ENCODE measurements at regions not wholly inside any gene's neighbourhood (a gene's known extent, or its start where the extent isn't known, plus 50 kb on each side); places are given as distances from the start of the nearest gene placed in this dataset.

GRCh38 chr7:67866054-67866453 lies 869.4 kb downstream of the TYW1 start:
- no peaks in the 10 kb centered on the region for H3K36me3 Mint-ChIP-seq (ENCODE audit: insufficient read depth)
- H3K27ac Mint-ChIP-seq, result no peak overlapping the region
- no peak overlapping the region for H3K4me3 Mint-ChIP-seq
- DNase-seq (no peak), ATAC-seq (replicated peaks) (no peak)
- H3K27me3 Mint-ChIP-seq, result no peaks in the 10 kb centered on the region
- H3K9me3 Mint-ChIP-seq, result peaks cover 13 to 22% of the 10 kb centered on the region in 2 donors
- H3K4me1 Mint-ChIP-seq (ENCODE audit: low read depth in 2 of 2), result no peaks in the 10 kb centered on the region

GRCh38 chr7:67866812-67867211 lies 870.2 kb downstream of the TYW1 start:
- Mint-ChIP-seq H3K4me1 (ENCODE audit: low read depth in 2 of 2) (no peaks in the 10 kb centered on the region), H3K27me3 (no peaks in the 10 kb centered on the region), H3K4me3 (no peak overlapping the region), H3K36me3 (ENCODE audit: insufficient read depth) (no peaks in the 10 kb centered on the region), H3K27ac (no peak overlapping the region), H3K9me3 (peaks cover 11 to 17% of the 10 kb centered on the region in 2 donors)
- DNase-seq (no peak), ATAC-seq (replicated peaks) (no peak)

GRCh38 chr7:67870396-67870795 lies 873.8 kb downstream of the TYW1 start:
- Mint-ChIP-seq H3K36me3 (ENCODE audit: insufficient read depth) (no peaks in the 10 kb centered on the region), H3K27me3 (no peaks in the 10 kb centered on the region), H3K9me3 (peaks cover 8 to 10% of the 10 kb centered on the region in 2 donors), H3K4me3 (no peak overlapping the region), H3K27ac (no peak overlapping the region), H3K4me1 (ENCODE audit: low read depth in 2 of 2) (no peaks in the 10 kb centered on the region)
- DNase-seq (no peak), ATAC-seq (replicated peaks) (no peak)

GRCh38 chr7:67875558-67875957 lies 878.9 kb downstream of the TYW1 start:
- H3K36me3 Mint-ChIP-seq (ENCODE audit: insufficient read depth), result no peaks in the 10 kb centered on the region
- H3K4me1 Mint-ChIP-seq (ENCODE audit: low read depth in 2 of 2), result no peaks in the 10 kb centered on the region
- no peaks in the 10 kb centered on the region for H3K27me3 Mint-ChIP-seq
- H3K9me3 Mint-ChIP-seq, result peaks cover 7 to 15% of the 10 kb centered on the region in 2 donors
- ATAC-seq (replicated peaks), result no peak
- H3K27ac Mint-ChIP-seq, result no peak overlapping the region
- H3K4me3 Mint-ChIP-seq, result no peak overlapping the region
- no peak for DNase-seq

- Mint-ChIP-seq H3K4me3 (no peak overlapping the region), H3K27me3 (no peaks in the 10 kb centered on the region), H3K36me3 (ENCODE audit: insufficient read depth) (no peaks in the 10 kb centered on the region), H3K27ac (no peak overlapping the region), H3K4me1 (ENCODE audit: low read depth in 2 of 2) (no peaks in the 10 kb centered on the region), H3K9me3 (peaks cover 10 to 17% of the 10 kb centered on the region in 2 donors)
- DNase-seq (no peak), ATAC-seq (replicated peaks) (no peak)
Observed at GRCh38 chr7:67878808-67879207, 882.2 kb downstream of the TYW1 start.

- no peak overlapping the region for H3K4me3 Mint-ChIP-seq
- DNase-seq, result no peak
- no peak overlapping the region for H3K27ac Mint-ChIP-seq
- ATAC-seq (replicated peaks), result no peak
- no peaks in the 10 kb centered on the region for H3K4me1 Mint-ChIP-seq (ENCODE audit: low read depth in 2 of 2)
- H3K9me3 Mint-ChIP-seq, result peaks cover 9 to 12% of the 10 kb centered on the region in 2 donors
- peaks cover 3% of the 10 kb centered on the region for H3K36me3 Mint-ChIP-seq (ENCODE audit: insufficient read depth)
- H3K27me3 Mint-ChIP-seq, result no peaks in the 10 kb centered on the region
Observed at GRCh38 chr7:67882843-67883242, 886.2 kb downstream of the TYW1 start.

GRCh38 chr7:67890316-67890715 lies 893.7 kb downstream of the TYW1 start:
- ATAC-seq (replicated peaks) (no peak), DNase-seq (no peak)
- H3K27ac Mint-ChIP-seq, result no peak overlapping the region
- peaks cover 6% of the 10 kb centered on the region for H3K36me3 Mint-ChIP-seq (ENCODE audit: insufficient read depth)
- no peaks in the 10 kb centered on the region for H3K4me1 Mint-ChIP-seq (ENCODE audit: low read depth in 2 of 2)
- no peaks in the 10 kb centered on the region for H3K27me3 Mint-ChIP-seq
- H3K4me3 Mint-ChIP-seq, result no peak overlapping the region
- H3K9me3 Mint-ChIP-seq, result peaks cover 0 to 2% of the 10 kb centered on the region in 2 donors

- H3K27ac Mint-ChIP-seq, result no peak overlapping the region
Observed at GRCh38 chr7:67894746-67895145, 898.1 kb downstream of the TYW1 start.

GRCh38 chr7:67896721-67897120 lies 900.1 kb downstream of the TYW1 start:
- no peak for ATAC-seq (replicated peaks)

More at GRCh38 chr7:67894746-67895145, 898.1 kb downstream of the TYW1 start:
- Mint-ChIP-seq H3K4me3 (no peak overlapping the region), H3K36me3 (ENCODE audit: insufficient read depth) (peaks cover 5% of the 10 kb centered on the region), H3K27me3 (no peaks in the 10 kb centered on the region), H3K9me3 (peaks cover 5 to 23% of the 10 kb centered on the region in 2 donors), H3K4me1 (ENCODE audit: low read depth in 2 of 2) (no peaks in the 10 kb centered on the region)
- no peak for DNase-seq
- ATAC-seq (replicated peaks), result no peak

GRCh38 chr7:67900456-67900855 lies 903.8 kb downstream of the TYW1 start:
- ATAC-seq (replicated peaks) (no peak), DNase-seq (no peak)
- Mint-ChIP-seq H3K27ac (no peak overlapping the region), H3K9me3 (peaks cover 12 to 31% of the 10 kb centered on the region in 2 donors), H3K4me3 (no peak overlapping the region), H3K4me1 (ENCODE audit: low read depth in 2 of 2) (no peaks in the 10 kb centered on the region), H3K36me3 (ENCODE audit: insufficient read depth) (peaks cover 3% of the 10 kb centered on the region), H3K27me3 (no peaks in the 10 kb centered on the region)

More at GRCh38 chr7:67896721-67897120, 900.1 kb downstream of the TYW1 start:
- Mint-ChIP-seq H3K4me3 (no peak overlapping the region), H3K27ac (no peak overlapping the region), H3K36me3 (ENCODE audit: insufficient read depth) (peaks cover 5% of the 10 kb centered on the region), H3K27me3 (no peaks in the 10 kb centered on the region), H3K4me1 (ENCODE audit: low read depth in 2 of 2) (no peaks in the 10 kb centered on the region), H3K9me3 (peaks cover 5 to 31% of the 10 kb centered on the region in 2 donors)
- DNase-seq, result no peak

- ATAC-seq (replicated peaks) (no peak), DNase-seq (no peak)
- Mint-ChIP-seq H3K4me3 (no peak overlapping the region), H3K27me3 (no peaks in the 10 kb centered on the region), H3K27ac (no peak overlapping the region), H3K4me1 (ENCODE audit: low read depth in 2 of 2) (no peaks in the 10 kb centered on the region), H3K36me3 (ENCODE audit: insufficient read depth) (peaks cover under 1% of the 10 kb centered on the region), H3K9me3 (peaks cover 9 to 30% of the 10 kb centered on the region in 2 donors)
Observed at GRCh38 chr7:67901808-67902480, 905.3 kb downstream of the TYW1 start.

GRCh38 chr7:67907792-67908191 lies 911.2 kb downstream of the TYW1 start:
- no peaks in the 10 kb centered on the region for H3K36me3 Mint-ChIP-seq (ENCODE audit: insufficient read depth)
- no peaks in the 10 kb centered on the region for H3K4me1 Mint-ChIP-seq (ENCODE audit: low read depth in 2 of 2)
- H3K27ac Mint-ChIP-seq, result no peak overlapping the region
- no peak overlapping the region for H3K4me3 Mint-ChIP-seq
- peaks cover 15 to 18% of the 10 kb centered on the region in 2 donors for H3K9me3 Mint-ChIP-seq
- ATAC-seq (replicated peaks), result no peak
- H3K27me3 Mint-ChIP-seq, result no peaks in the 10 kb centered on the region
- DNase-seq, result no peak

- Mint-ChIP-seq H3K9me3 (peaks cover 14 to 23% of the 10 kb centered on the region in 2 donors), H3K4me1 (ENCODE audit: low read depth in 2 of 2) (no peaks in the 10 kb centered on the region), H3K27me3 (no peaks in the 10 kb centered on the region), H3K4me3 (no peak overlapping the region), H3K27ac (no peak overlapping the region), H3K36me3 (ENCODE audit: insufficient read depth) (no peaks in the 10 kb centered on the region)
- ATAC-seq (replicated peaks), result no peak
- no peak for DNase-seq
Observed at GRCh38 chr7:67912437-67912836, 915.8 kb downstream of the TYW1 start.

GRCh38 chr7:67913604-67914003 lies 917.0 kb downstream of the TYW1 start:
- H3K27me3 Mint-ChIP-seq, result no peaks in the 10 kb centered on the region
- no peak overlapping the region for H3K4me3 Mint-ChIP-seq
- DNase-seq (no peak), ATAC-seq (replicated peaks) (no peak)
- no peak overlapping the region for H3K27ac Mint-ChIP-seq
- H3K36me3 Mint-ChIP-seq (ENCODE audit: insufficient read depth), result no peaks in the 10 kb centered on the region
- H3K4me1 Mint-ChIP-seq (ENCODE audit: low read depth in 2 of 2), result peaks cover 2 to 3% of the 10 kb centered on the region in 2 donors
- H3K9me3 Mint-ChIP-seq, result peaks cover 17 to 33% of the 10 kb centered on the region in 2 donors

Measured in effector memory CD8-positive, alpha-beta T cell (primary cell).